ENCODE measurements at regions not wholly inside any gene's neighbourhood (a gene's known extent, or its start where the extent isn't known, plus 50 kb on each side); places are given as distances from the start of the nearest gene placed in this dataset.

GRCh38 chr2:55780697-55781096, 87.1 kb upstream of the PNPT1 start:
- no peak for TF ChIP-seq CTCF (IDR thresholded peaks at IDR 0.05; ENCODE audit: extremely low read depth in 1 of 2, insufficient read depth in 1 of 2, low read depth in 1 of 2, low read length in 2 of 2)
- no peak for TF ChIP-seq POLR2A (IDR thresholded peaks at IDR 0.05; ENCODE audit: low read depth, low read length)
